Heart left ventricle (tissue), 16 donors: ENCODE measurements at regions not wholly inside any gene's neighbourhood (a gene's known extent, or its start where the extent isn't known, plus 50 kb on each side); places are given as distances from the start of the nearest gene placed in this dataset.

ENCODE experiments used
- ATAC-seq, 4 donors: fragments of 200-7000 bp; cut with Tn5 transposase; one replicate each; pipeline ENCODE4 v1.9.1; 2020 to 2022; ENCODE audit warnings: moderate library complexity in 4 of 4, mild to moderate bottlenecking in 3 of 4, moderate number of reproducible peaks in 1 of 4
- DNase-seq, 5 donors: peaks; one replicate each; pipeline ENCODE4 v3.0.0-alpha.2; 2020
- H3K27ac ChIP-seq, 12 donors: fragments of 200-600 bp; sonication (generic) in 4 of 12; one replicate each; pipeline versions ENCODE4 v1.5.0 to v1.8.0; 2016 to 2022; ENCODE audit warnings: mild to moderate bottlenecking in 2 of 12
- H3K27me3 ChIP-seq, 9 donors: fragments of 200-600 bp; sonication (generic) in 2 of 9; one replicate each; pipeline versions ENCODE4 v1.5.1 to v1.8.0; 2016 to 2022; ENCODE audit warnings: mild to moderate bottlenecking in 3 of 9
- H3K36me3 ChIP-seq, 9 donors: fragments of 200-600 bp; sonication (generic) in 2 of 9; one replicate each; pipeline versions ENCODE4 v1.5.0 to v1.8.0; 2018 to 2022; ENCODE audit warnings: mild to moderate bottlenecking in 2 of 9
- H3K4me1 ChIP-seq, 12 donors: fragments of 200-600 bp; sonication (generic) in 4 of 12; one replicate each; pipeline versions ENCODE4 v1.5.0 to v1.8.0; 2016 to 2022; ENCODE audit warnings: mild to moderate bottlenecking in 3 of 12
- H3K4me3 ChIP-seq, 12 donors: fragments of 200-600 bp; sonication (generic) in 4 of 12; one replicate each; pipeline versions ENCODE4 v1.5.0 to v1.8.0; 2017 to 2022; ENCODE audit warnings: mild to moderate bottlenecking in 9 of 12, moderate library complexity in 4 of 12
- H3K9me3 ChIP-seq, 12 donors: fragments of 200-600 bp; sonication (generic) in 4 of 12; one replicate each; pipeline versions ENCODE4 v1.5.0 to v1.8.0; 2016 to 2022; ENCODE audit warnings: mild to moderate bottlenecking in 1 of 12
- POLR2A ChIP-seq, 2 donors: fragments of 450-650 bp; IDR thresholded peaks; one replicate each; pipeline ENCODE4 v1.6.1; 2017; ENCODE audit warnings: antibody characterized with exemption in 2 of 2, mild to moderate bottlenecking in 2 of 2, moderate library complexity in 2 of 2
- WGBS, 4 donors: extraction: QIAGEN DNeasy Blood & Tissue Kit in 2 of 4; methylation state at CpG; one replicate each; pipeline versions ENCODE4 v1.1.5 to v1.1.7; 2013 to 2018; 5-methylcytosine and 5-hydroxymethylcytosine counted together
- intact Hi-C, 10 donors: fragments of 100-400 bp; cut with DNase I; formaldehyde crosslinking; loops; one replicate each; pipeline versions ENCODE4 v1.11.1 to v1.14.2; 2022
- TF ChIP-seq, protein P1 (sequence below), 12 donors: fragments of 200-600 bp; sonication (generic) in 4 of 12; IDR thresholded peaks; one replicate each; pipeline versions ENCODE4 v1.5.0 to v1.8.0; 2018 to 2022; ENCODE audit warnings: antibody characterized with exemption in 12 of 12, mild to moderate bottlenecking in 5 of 12
- donor health status: ischemic (EF 13 %, LVEDD 7.1; RV severe dilation, severe dysfunction).
- donor health status: healthy with polysubstance abuse.
- donor health status: DM: no; HTN: yes; CAD: no.
- donor health status: DM: no; HTN: no; CAD: no.
- donor health status: ischemic (EF 25% LVEDD 6.9; RV normal size, moderate dysfunction).
- donor health status: ischemic (EF 25% LVEDD 5.7; RV mildly dilated, moderate dysfunction).
- donor health status: healthy.
- donor health status: DM: yes; HTN: yes; CAD: no.
- donor health status: ischemic (EF 35%, LVEDD 5.7; RV mildly dilated, moderate dysfunction).
- donor health status: nonischemic (EF 11% LVEDD 7.7; RV severe dilation, severe dysfunction).
- donor health status: DM: yes; HTN: yes; CAD: no.
- donor health status: PGD.
- donor health status: ischemic (EF 29% LVEDD 5.4; RV normal size, mild dysfunction).
- donor health status: nonischemic (EF 23%, LVEDD 6.1; RV moderate dilation, normal function).

- Histone ChIP-seq H3K4me3 (no peak overlapping the region), H3K4me1 (peaks cover 0 to 16% (median 5%) of the 10 kb centered on the region in 12 donors), H3K9me3 (peaks cover 0 to 5% (median 0%) of the 10 kb centered on the region in 12 donors), H3K27me3 (no peaks in the 10 kb centered on the region), H3K27ac (no peak overlapping the region), H3K36me3 (no peaks in the 10 kb centered on the region)
- DNase-seq (no peak), ATAC-seq (peak in 1 of 4 donors; percentile 58)
- WGBS, 4 donors: 67 to 78% (median 72%) methylated on average over 3 of the region's 3 CpGs
- no peak for TF ChIP-seq POLR2A (IDR thresholded peaks at IDR 0.05)
- TF ChIP-seq, protein P1, sequence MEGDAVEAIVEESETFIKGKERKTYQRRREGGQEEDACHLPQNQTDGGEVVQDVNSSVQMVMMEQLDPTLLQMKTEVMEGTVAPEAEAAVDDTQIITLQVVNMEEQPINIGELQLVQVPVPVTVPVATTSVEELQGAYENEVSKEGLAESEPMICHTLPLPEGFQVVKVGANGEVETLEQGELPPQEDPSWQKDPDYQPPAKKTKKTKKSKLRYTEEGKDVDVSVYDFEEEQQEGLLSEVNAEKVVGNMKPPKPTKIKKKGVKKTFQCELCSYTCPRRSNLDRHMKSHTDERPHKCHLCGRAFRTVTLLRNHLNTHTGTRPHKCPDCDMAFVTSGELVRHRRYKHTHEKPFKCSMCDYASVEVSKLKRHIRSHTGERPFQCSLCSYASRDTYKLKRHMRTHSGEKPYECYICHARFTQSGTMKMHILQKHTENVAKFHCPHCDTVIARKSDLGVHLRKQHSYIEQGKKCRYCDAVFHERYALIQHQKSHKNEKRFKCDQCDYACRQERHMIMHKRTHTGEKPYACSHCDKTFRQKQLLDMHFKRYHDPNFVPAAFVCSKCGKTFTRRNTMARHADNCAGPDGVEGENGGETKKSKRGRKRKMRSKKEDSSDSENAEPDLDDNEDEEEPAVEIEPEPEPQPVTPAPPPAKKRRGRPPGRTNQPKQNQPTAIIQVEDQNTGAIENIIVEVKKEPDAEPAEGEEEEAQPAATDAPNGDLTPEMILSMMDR (IDR thresholded peaks at IDR 0.05): no peak
- intact Hi-C loops: no loop called here
Observed at GRCh38 chr12:115210533-115211252, 526.7 kb upstream of the TBX3 start.

GRCh38 chr12:115209230-115209629 is 525.3 kb upstream of the TBX3 start:
- TF ChIP-seq, protein P1 (IDR thresholded peaks at IDR 0.05): no peak
- TF ChIP-seq POLR2A (IDR thresholded peaks at IDR 0.05): no peak
- H3K27me3 ChIP-seq: no peaks in the 10 kb centered on the region
- H3K9me3 ChIP-seq: peaks cover 0 to 5% (median 0%) of the 10 kb centered on the region in 12 donors
- intact Hi-C loops: no loop called here
- no peak overlapping the region for H3K4me3 ChIP-seq
- peak overlapping the region in 1 of 12 donors; percentile 25 for H3K27ac ChIP-seq
- DNase-seq: no peak
- H3K36me3 ChIP-seq: no peaks in the 10 kb centered on the region
- ATAC-seq: no peak
- H3K4me1 ChIP-seq: peaks cover 0 to 16% (median 5%) of the 10 kb centered on the region in 12 donors
- WGBS, 4 donors: 71 to 85% (median 84%) methylated on average over 8 of the region's 8 CpGs

DNA sequence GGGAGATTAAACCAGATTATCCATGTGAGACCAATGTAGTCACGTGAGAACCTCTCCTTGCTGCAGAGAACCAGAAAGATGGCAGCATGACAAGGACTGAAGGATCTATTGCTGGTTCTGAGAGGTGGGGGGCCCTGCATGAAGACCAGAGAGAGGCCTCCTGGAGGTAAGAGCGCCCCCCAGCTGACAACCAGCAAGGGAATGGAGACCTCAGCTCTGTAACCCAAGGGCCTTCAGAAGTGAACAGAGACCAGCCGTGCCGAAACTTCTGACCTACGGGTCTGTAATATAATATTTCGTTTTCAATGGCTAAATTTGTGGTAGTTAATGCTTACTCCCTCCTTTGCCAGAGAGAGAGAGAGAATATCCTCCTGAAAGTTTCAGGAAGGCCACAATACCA is 524.1 kb upstream of the TBX3 start:
- WGBS, 4 donors: 88 to 96% (median 91%) methylated on average over 6 of the region's 6 CpGs

GRCh38 chr12:115207216-115207915 is 523.4 kb upstream of the TBX3 start:
- Histone ChIP-seq H3K4me3 (no peak overlapping the region), H3K27me3 (no peaks in the 10 kb centered on the region), H3K27ac (no peak overlapping the region), H3K4me1 (no peaks in the 10 kb centered on the region), H3K36me3 (no peaks in the 10 kb centered on the region), H3K9me3 (peaks cover 0 to 4% (median 0%) of the 10 kb centered on the region in 12 donors)
- no peak for TF ChIP-seq POLR2A (IDR thresholded peaks at IDR 0.05)
- TF ChIP-seq, protein P1 (IDR thresholded peaks at IDR 0.05): no peak
- intact Hi-C loops: no loop called here
- 84 to 97% (median 92%) methylated on average over 6 of the region's 6 CpGs for WGBS, 4 donors
- no peak for ATAC-seq
- DNase-seq: no peak

More for the DNA sequence above, 524.1 kb upstream of the TBX3 start:
- Histone ChIP-seq H3K4me1 (peaks cover 0 to 5% (median 1%) of the 10 kb centered on the region in 12 donors), H3K9me3 (peaks cover 0 to 5% (median 0%) of the 10 kb centered on the region in 12 donors), H3K27ac (no peak overlapping the region), H3K36me3 (no peaks in the 10 kb centered on the region), H3K27me3 (no peaks in the 10 kb centered on the region), H3K4me3 (no peak overlapping the region)
- no peak for TF ChIP-seq POLR2A (IDR thresholded peaks at IDR 0.05)
- TF ChIP-seq, protein P1 (IDR thresholded peaks at IDR 0.05): no peak
- ATAC-seq (no peak), DNase-seq (no peak)
- intact Hi-C loops: no loop called here
